SK-N-SH treated with all-trans-retinoic acid at 6 μM for 48 hours (cell line): ENCODE measurements at regions not wholly inside any gene's neighbourhood (a gene's known extent, or its start where the extent isn't known, plus 50 kb on each side); places are given as distances from the start of the nearest gene placed in this dataset.

Experiments used
- ATAC-seq: fragments of 200-7000 bp; cut with Tn5 transposase; 3 replicates; pipeline ENCODE4 v1.9.1; 2020; ENCODE audit warnings: mild to moderate bottlenecking, moderate library complexity
- ARNTL ChIP-seq: fragments of 450-650 bp; formaldehyde crosslinking; IDR thresholded peaks from 2 replicates; pipeline ENCODE4 v1.5.0; 2020; ENCODE audit warnings: low read depth, mild to moderate bottlenecking, moderate library complexity, borderline replicate concordance
- BACH2 ChIP-seq: fragments of 250-450 bp; sonication (Bioruptor Pico); IDR thresholded peaks from 2 replicates; pipeline ENCODE4 v1.9.0; 2021; ENCODE audit warnings: mild to moderate bottlenecking, borderline replicate concordance
- CSDC2 ChIP-seq: fragments of 250-450 bp; sonication (Bioruptor Pico); IDR thresholded peaks from 2 replicates; pipeline ENCODE4 v1.5.0; 2020; ENCODE audit warnings: mild to moderate bottlenecking, moderate library complexity
- ESRRG ChIP-seq: fragments of 250-450 bp; sonication (Bioruptor Pico); IDR thresholded peaks from 2 replicates; pipeline ENCODE4 v1.6.1; 2021; ENCODE audit warnings: mild to moderate bottlenecking
- GLIS3 ChIP-seq: fragments of 250-450 bp; sonication (Bioruptor Pico); IDR thresholded peaks from 2 replicates; pipeline ENCODE4 v1.5.0; 2020; ENCODE audit warnings: mild to moderate bottlenecking, moderate library complexity
- ISL1 ChIP-seq: fragments of 250-450 bp; sonication (Bioruptor Pico); IDR thresholded peaks from 2 replicates; pipeline ENCODE4 v2.1.2; 2022; ENCODE audit warnings: mild to moderate bottlenecking, moderate library complexity
- OSR1 ChIP-seq: fragments of 250-450 bp; sonication (Bioruptor Pico); IDR thresholded peaks from 2 replicates; pipeline ENCODE4 v1.8.0; 2022; ENCODE audit warnings: moderate library complexity, mild to moderate bottlenecking, inconsistent platforms
- PATZ1 ChIP-seq: fragments of 250-450 bp; sonication (Bioruptor Pico); IDR thresholded peaks from 2 replicates; pipeline ENCODE4 v1.8.0; 2020; ENCODE audit warnings: mild to moderate bottlenecking, moderate library complexity, borderline replicate concordance
- POU6F1 ChIP-seq: fragments of 250-450 bp; sonication (Bioruptor Pico); IDR thresholded peaks from 2 replicates; pipeline ENCODE4 v1.8.0; 2021; ENCODE audit warnings: low read depth, mild to moderate bottlenecking, moderate library complexity, borderline replicate concordance
- PPARA ChIP-seq: fragments of 250-450 bp; sonication (Bioruptor Pico); IDR thresholded peaks from 2 replicates; pipeline ENCODE4 v1.5.0; 2020; ENCODE audit warnings: mild to moderate bottlenecking, borderline replicate concordance
- SNAI2 ChIP-seq: fragments of 250-450 bp; sonication (Bioruptor Pico); IDR thresholded peaks from 2 replicates; pipeline ENCODE4 v1.5.0; 2020; ENCODE audit warnings: mild to moderate bottlenecking, moderate library complexity
- TCF4 ChIP-seq: fragments of 250-450 bp; sonication (Bioruptor Pico); IDR thresholded peaks from 2 replicates; pipeline ENCODE4 v1.8.0; 2021; ENCODE audit warnings: mild to moderate bottlenecking, moderate library complexity, borderline replicate concordance
- TOX ChIP-seq: fragments of 250-450 bp; sonication (Bioruptor Pico); IDR thresholded peaks from 2 replicates; pipeline ENCODE4 v1.8.0; 2021; ENCODE audit warnings: mild to moderate bottlenecking, moderate library complexity, borderline replicate concordance
- TSHZ2 ChIP-seq: fragments of 250-450 bp; sonication (Bioruptor Pico); IDR thresholded peaks from 2 replicates; pipeline ENCODE4 v1.5.0; 2020; ENCODE audit warnings: mild to moderate bottlenecking, moderate library complexity
- ZC3H10 ChIP-seq: fragments of 250-450 bp; sonication (Bioruptor Pico); IDR thresholded peaks from 2 replicates; pipeline ENCODE4 v1.5.1; 2021; ENCODE audit warnings: mild to moderate bottlenecking, moderate library complexity
- ZFP3 ChIP-seq: fragments of 250-450 bp; sonication (Bioruptor Pico); IDR thresholded peaks from 2 replicates; pipeline ENCODE4 v1.5.0; 2020; ENCODE audit warnings: mild to moderate bottlenecking, moderate library complexity
- ZFP30 ChIP-seq: fragments of 450-650 bp; formaldehyde crosslinking; IDR thresholded peaks from 2 replicates; pipeline ENCODE4 v1.5.0; 2022; ENCODE audit warnings: mild to moderate bottlenecking, moderate library complexity
- ZNF565 ChIP-seq: fragments of 450-650 bp; formaldehyde crosslinking; conservative IDR thresholded peaks from 2 replicates; pipeline ENCODE4 v1.5.0; 2020; ENCODE audit warnings: low read depth, mild to moderate bottlenecking, moderate library complexity
- ZNF70 ChIP-seq: fragments of 450-650 bp; formaldehyde crosslinking; IDR thresholded peaks from 2 replicates; pipeline ENCODE4 v1.5.0; 2020; ENCODE audit warnings: mild to moderate bottlenecking, moderate library complexity
- ZNF8 ChIP-seq: fragments of 450-650 bp; formaldehyde crosslinking; IDR thresholded peaks from 2 replicates; pipeline ENCODE4 v1.5.0; 2020; ENCODE audit warnings: mild to moderate bottlenecking, moderate library complexity
- TF ChIP-seq, protein P1 (sequence below): fragments of 250-450 bp; sonication (Bioruptor Pico); IDR thresholded peaks from 2 replicates; pipeline ENCODE4 v1.5.1; 2021; ENCODE audit warnings: mild to moderate bottlenecking, moderate library complexity

DNA sequence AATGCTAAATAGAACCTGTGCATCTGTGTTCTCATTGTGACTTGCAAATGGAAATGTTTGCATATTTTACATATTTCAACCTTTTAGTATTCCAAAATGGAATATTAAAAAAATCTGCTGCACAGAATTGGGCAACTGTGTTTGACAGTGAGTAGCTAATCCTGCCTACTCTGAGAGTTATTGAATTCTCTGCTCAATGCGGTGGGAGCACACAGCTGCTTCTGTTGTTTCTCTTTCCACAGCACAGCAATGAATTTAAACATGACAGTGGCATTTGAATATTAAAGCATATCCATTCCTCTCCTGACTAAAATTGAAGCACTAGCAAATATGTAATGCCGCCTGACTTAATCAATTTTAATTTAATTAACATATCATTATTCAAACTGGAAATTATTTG lies 366.6 kb downstream of the GASK1B start:
- ATAC-seq, result peak; percentile 40; the same call in 2 of the 3 replicates
- TF ChIP-seq ZFP3 (CRISPR knock-in tag), result no peak
- TF ChIP-seq, all 23 proteins: peak for 0

DNA sequence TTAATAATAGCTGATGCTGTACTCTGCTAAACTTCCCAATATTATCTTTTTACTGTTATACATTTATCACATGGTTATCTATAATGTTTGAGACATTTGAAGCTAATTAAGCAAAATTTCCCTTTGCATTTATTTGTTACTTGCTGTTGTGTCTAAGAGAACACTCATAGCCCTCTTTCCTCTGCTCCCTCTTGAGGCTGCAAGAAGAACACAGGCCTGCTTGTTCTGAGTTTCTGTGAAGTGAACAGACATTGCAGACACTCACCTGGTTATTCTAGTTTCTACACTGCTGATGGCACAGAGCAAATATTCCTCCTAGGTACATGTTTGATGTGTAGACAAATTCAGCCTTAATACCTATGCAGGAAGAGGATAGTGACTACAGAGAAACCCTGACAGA lies 367.8 kb downstream of the GASK1B start:
- ATAC-seq, result peak; percentile 81

GRCh38 chr4:157803845-157804521 lies 368.8 kb downstream of the GASK1B start:
- ATAC-seq, result peak; percentile 56; the same call in 1 of the 3 replicates
- TF ChIP-seq PATZ1 (CRISPR knock-in tag), result no peak
- no peak for TF ChIP-seq ESRRG (CRISPR knock-in tag)
- peak; percentile 90 for TF ChIP-seq TCF4 (CRISPR knock-in tag)
- no peak for TF ChIP-seq ZNF70 (CRISPR knock-in tag)
- TF ChIP-seq TSHZ2 (CRISPR knock-in tag), result peak; percentile 90; the same call in 1 of the 2 replicates

More for the DNA sequence above, 367.8 kb downstream of the GASK1B start:
- TF ChIP-seq TSHZ2 (CRISPR knock-in tag), result no peak
- no peak for TF ChIP-seq BACH2 (CRISPR knock-in tag)
- no peak for TF ChIP-seq ZFP30 (CRISPR knock-in tag)
- TF ChIP-seq, protein P1, sequence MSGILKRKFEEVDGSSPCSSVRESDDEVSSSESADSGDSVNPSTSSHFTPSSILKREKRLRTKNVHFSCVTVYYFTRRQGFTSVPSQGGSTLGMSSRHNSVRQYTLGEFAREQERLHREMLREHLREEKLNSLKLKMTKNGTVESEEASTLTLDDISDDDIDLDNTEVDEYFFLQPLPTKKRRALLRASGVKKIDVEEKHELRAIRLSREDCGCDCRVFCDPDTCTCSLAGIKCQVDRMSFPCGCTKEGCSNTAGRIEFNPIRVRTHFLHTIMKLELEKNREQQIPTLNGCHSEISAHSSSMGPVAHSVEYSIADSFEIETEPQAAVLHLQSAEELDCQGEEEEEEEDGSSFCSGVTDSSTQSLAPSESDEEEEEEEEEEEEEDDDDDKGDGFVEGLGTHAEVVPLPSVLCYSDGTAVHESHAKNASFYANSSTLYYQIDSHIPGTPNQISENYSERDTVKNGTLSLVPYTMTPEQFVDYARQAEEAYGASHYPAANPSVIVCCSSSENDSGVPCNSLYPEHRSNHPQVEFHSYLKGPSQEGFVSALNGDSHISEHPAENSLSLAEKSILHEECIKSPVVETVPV (CRISPR knock-in tag), result no peak
- no peak for TF ChIP-seq SNAI2 (CRISPR knock-in tag)
- TF ChIP-seq ZFP3 (CRISPR knock-in tag), result no peak
- no peak for TF ChIP-seq GLIS3 (CRISPR knock-in tag)
- TF ChIP-seq ISL1 (CRISPR knock-in tag), result no peak
- no peak for TF ChIP-seq PATZ1 (CRISPR knock-in tag)
- no peak for TF ChIP-seq TOX
- no peak for TF ChIP-seq OSR1 (CRISPR knock-in tag)
- no peak for TF ChIP-seq POU6F1 (CRISPR knock-in tag)
- TF ChIP-seq ESRRG (CRISPR knock-in tag), result no peak
- no peak for TF ChIP-seq ZNF565 (CRISPR knock-in tag)
- no peak for TF ChIP-seq ZC3H10 (CRISPR knock-in tag)
- no peak for TF ChIP-seq TCF4 (CRISPR knock-in tag)
- TF ChIP-seq CSDC2 (CRISPR knock-in tag), result no peak
- no peak for TF ChIP-seq ZNF8 (CRISPR knock-in tag)
- TF ChIP-seq ARNTL, result no peak
- TF ChIP-seq PPARA (CRISPR knock-in tag), result no peak
